ENCODE measurements at regions not wholly inside any gene's neighbourhood (a gene's known extent, or its start where the extent isn't known, plus 50 kb on each side); places are given as distances from the start of the nearest gene placed in this dataset.

DNA sequence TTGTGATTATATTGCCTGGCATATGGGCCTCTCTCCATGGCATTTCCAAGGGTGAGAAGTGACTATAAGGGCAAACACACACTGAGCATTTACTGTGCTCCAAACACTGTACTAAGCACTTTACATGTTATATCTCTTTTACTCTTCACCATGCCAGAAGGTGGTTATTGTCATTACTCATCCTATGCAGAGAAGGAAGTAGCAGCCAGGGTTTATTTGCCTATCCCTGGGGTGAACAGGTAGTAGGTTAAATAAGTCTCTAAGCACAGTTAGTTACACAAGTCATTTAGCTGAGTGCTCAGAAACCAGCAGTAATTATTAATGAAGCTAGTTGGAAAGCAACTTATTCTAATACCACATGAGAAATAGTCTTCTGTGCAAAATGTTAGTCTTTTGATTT lies 109.9 kb upstream of the SYNPR start:
- CTCF ChIA-PET, result interaction anchor here (2.0 kb wide), 1 partner anchor 295 kb away, joined by 4 read pairs; no protein-coding TSS in a partner anchor
- DNase-seq (ENCODE audit: low spot score) (no peak), ATAC-seq (no peak)
- peaks cover 19% of the 10 kb centered on the region for H3K4me1 Mint-ChIP-seq
- POLR2A ChIA-PET, result no interaction called here
- no peak overlapping the region for H3K4me3 Mint-ChIP-seq
- peaks cover 1% of the 10 kb centered on the region; the same call in 1 of the 2 replicates for H3K36me3 Mint-ChIP-seq
- no peak overlapping the region for H3K27ac Mint-ChIP-seq
- TF ChIP-seq FOXJ3 (CRISPR knock-in tag; IDR thresholded peaks at IDR 0.05; ENCODE audit: borderline replicate concordance) (no peak), ZBTB21 (CRISPR knock-in tag; IDR thresholded peaks at IDR 0.05; ENCODE audit: borderline replicate concordance) (no peak), NFE2L1 (CRISPR knock-in tag; IDR thresholded peaks at IDR 0.05) (no peak), MAX (CRISPR knock-in tag; IDR thresholded peaks at IDR 0.05) (no peak), ETV6 (CRISPR knock-in tag; IDR thresholded peaks at IDR 0.05) (no peak), CBFB (CRISPR knock-in tag; IDR thresholded peaks at IDR 0.05; ENCODE audit: low read depth) (no peak), NFATC4 (CRISPR knock-in tag; IDR thresholded peaks at IDR 0.05) (no peak), ZNF219 (CRISPR knock-in tag; IDR thresholded peaks at IDR 0.05; ENCODE audit: borderline replicate concordance) (no peak), CDX4 (CRISPR knock-in tag; IDR thresholded peaks at IDR 0.05; ENCODE audit: borderline replicate concordance) (no peak), RELA (CRISPR knock-in tag; IDR thresholded peaks at IDR 0.05; ENCODE audit: borderline replicate concordance) (no peak), ATF1 (CRISPR knock-in tag; IDR thresholded peaks at IDR 0.05) (no peak), NR1H2 (CRISPR knock-in tag; IDR thresholded peaks at IDR 0.05) (no peak), ESRRA (CRISPR knock-in tag; IDR thresholded peaks at IDR 0.05; ENCODE audit: borderline replicate concordance) (no peak), CREB1 (CRISPR knock-in tag; IDR thresholded peaks at IDR 0.05) (no peak), MXD4 (CRISPR knock-in tag; IDR thresholded peaks at IDR 0.05; ENCODE audit: borderline replicate concordance) (no peak), ZNF263 (CRISPR knock-in tag; IDR thresholded peaks at IDR 0.05; ENCODE audit: low read depth) (no peak)
- TF ChIP-seq, protein P1, sequence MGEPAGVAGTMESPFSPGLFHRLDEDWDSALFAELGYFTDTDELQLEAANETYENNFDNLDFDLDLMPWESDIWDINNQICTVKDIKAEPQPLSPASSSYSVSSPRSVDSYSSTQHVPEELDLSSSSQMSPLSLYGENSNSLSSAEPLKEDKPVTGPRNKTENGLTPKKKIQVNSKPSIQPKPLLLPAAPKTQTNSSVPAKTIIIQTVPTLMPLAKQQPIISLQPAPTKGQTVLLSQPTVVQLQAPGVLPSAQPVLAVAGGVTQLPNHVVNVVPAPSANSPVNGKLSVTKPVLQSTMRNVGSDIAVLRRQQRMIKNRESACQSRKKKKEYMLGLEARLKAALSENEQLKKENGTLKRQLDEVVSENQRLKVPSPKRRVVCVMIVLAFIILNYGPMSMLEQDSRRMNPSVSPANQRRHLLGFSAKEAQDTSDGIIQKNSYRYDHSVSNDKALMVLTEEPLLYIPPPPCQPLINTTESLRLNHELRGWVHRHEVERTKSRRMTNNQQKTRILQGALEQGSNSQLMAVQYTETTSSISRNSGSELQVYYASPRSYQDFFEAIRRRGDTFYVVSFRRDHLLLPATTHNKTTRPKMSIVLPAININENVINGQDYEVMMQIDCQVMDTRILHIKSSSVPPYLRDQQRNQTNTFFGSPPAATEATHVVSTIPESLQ (CRISPR knock-in tag; IDR thresholded peaks at IDR 0.05), result no peak
- TF ChIP-seq, protein P2, sequence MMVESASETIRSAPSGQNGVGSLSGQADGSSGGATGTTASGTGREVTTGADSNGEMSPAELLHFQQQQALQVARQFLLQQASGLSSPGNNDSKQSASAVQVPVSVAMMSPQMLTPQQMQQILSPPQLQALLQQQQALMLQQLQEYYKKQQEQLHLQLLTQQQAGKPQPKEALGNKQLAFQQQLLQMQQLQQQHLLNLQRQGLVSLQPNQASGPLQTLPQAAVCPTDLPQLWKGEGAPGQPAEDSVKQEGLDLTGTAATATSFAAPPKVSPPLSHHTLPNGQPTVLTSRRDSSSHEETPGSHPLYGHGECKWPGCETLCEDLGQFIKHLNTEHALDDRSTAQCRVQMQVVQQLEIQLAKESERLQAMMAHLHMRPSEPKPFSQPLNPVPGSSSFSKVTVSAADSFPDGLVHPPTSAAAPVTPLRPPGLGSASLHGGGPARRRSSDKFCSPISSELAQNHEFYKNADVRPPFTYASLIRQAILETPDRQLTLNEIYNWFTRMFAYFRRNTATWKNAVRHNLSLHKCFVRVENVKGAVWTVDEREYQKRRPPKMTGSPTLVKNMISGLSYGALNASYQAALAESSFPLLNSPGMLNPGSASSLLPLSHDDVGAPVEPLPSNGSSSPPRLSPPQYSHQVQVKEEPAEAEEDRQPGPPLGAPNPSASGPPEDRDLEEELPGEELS (CRISPR knock-in tag; IDR thresholded peaks at IDR 0.05), result no peak
- TF ChIP-seq, protein P3, sequence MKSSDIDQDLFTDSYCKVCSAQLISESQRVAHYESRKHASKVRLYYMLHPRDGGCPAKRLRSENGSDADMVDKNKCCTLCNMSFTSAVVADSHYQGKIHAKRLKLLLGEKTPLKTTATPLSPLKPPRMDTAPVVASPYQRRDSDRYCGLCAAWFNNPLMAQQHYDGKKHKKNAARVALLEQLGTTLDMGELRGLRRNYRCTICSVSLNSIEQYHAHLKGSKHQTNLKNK (CRISPR knock-in tag; IDR thresholded peaks at IDR 0.05), result no peak
- TF ChIP-seq, protein P4, sequence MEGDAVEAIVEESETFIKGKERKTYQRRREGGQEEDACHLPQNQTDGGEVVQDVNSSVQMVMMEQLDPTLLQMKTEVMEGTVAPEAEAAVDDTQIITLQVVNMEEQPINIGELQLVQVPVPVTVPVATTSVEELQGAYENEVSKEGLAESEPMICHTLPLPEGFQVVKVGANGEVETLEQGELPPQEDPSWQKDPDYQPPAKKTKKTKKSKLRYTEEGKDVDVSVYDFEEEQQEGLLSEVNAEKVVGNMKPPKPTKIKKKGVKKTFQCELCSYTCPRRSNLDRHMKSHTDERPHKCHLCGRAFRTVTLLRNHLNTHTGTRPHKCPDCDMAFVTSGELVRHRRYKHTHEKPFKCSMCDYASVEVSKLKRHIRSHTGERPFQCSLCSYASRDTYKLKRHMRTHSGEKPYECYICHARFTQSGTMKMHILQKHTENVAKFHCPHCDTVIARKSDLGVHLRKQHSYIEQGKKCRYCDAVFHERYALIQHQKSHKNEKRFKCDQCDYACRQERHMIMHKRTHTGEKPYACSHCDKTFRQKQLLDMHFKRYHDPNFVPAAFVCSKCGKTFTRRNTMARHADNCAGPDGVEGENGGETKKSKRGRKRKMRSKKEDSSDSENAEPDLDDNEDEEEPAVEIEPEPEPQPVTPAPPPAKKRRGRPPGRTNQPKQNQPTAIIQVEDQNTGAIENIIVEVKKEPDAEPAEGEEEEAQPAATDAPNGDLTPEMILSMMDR (IDR thresholded peaks at IDR 0.05), result no peak
- H3K27me3 Mint-ChIP-seq (ENCODE audit: low read depth), result no peaks in the 10 kb centered on the region; the same call in 1 of the 2 replicates
- peaks cover 6% of the 10 kb centered on the region for H3K9me3 Mint-ChIP-seq
